ENCODE measurements at regions not wholly inside any gene's neighbourhood (a gene's known extent, or its start where the extent isn't known, plus 50 kb on each side); places are given as distances from the start of the nearest gene placed in this dataset.
A peak's percentile ranks its signal among the peaks of the same experiment; 100 is the strongest.

GRCh38 chr4:99755223-99755944 lies 61.2 kb upstream of the DAPP1 start:
- H2BK5ac ChIP-seq (ENCODE audit: low read depth, low read length, poor library complexity, severe bottlenecking) = no peak overlapping the region
- no peaks in the 10 kb centered on the region for H3K9me3 ChIP-seq (ENCODE audit: control insufficient read depth, insufficient read depth, low read length)
- no peak overlapping the region for H3K27ac ChIP-seq (ENCODE audit: insufficient read depth, low read length)
- no peak overlapping the region for H2BK15ac ChIP-seq (ENCODE audit: low read depth, low read length)
- peaks cover 7% of the 10 kb centered on the region; the same call in 1 of the 2 replicates for H3K4me1 ChIP-seq (ENCODE audit: control insufficient read depth, insufficient read depth, low read length)
- H2AK9ac ChIP-seq (replicated peaks; ENCODE audit: low read depth, low read length, poor library complexity) = no peak overlapping the region
- no peak overlapping the region for H3K4me2 ChIP-seq (ENCODE audit: low read depth, low read length)
- no peak overlapping the region for H2AFZ ChIP-seq (replicated peaks; ENCODE audit: low read length, poor library complexity)
- BruUV-seq (replicated peaks) = no TSS peak
- ChIA-PET CTCF (no interaction called here), POLR2A (ENCODE audit: unreplicated experiment) (no interaction called here)
- dilution Hi-C loops (cut with HindIII; ENCODE audit: low sequenced_read_pairs, unreplicated experiment) = no loop called here
- ATAC-seq (ENCODE audit: low read depth) (peak; percentile 57), DNase-seq (peak; percentile 20)
- no peak overlapping the region for H4K91ac ChIP-seq (ENCODE audit: insufficient read depth, low read depth, low read length)
- H4K8ac ChIP-seq (ENCODE audit: low read depth in 2 of 2, low read length in 2 of 2) = no peak overlapping the region
- no peak overlapping the region for H2BK20ac ChIP-seq (ENCODE audit: low read depth, low read length)
- H3K4me3 ChIP-seq (ENCODE audit: insufficient read depth, low read depth, low read length) = no peak overlapping the region
- in situ Hi-C loops (cut with MboI; ENCODE audit: low sequenced_read_pairs) = no loop called here
- no peak overlapping the region for H3K56ac ChIP-seq (ENCODE audit: extremely low read depth, insufficient read depth, low read length)
- H3K14ac ChIP-seq (replicated peaks; ENCODE audit: low read depth, low read length) = no peak overlapping the region
- 100% methylated on average over 1 of the region's 2 CpGs; no CpG with 5 or more reads in 1 of the 2 experiments for WGBS, 2 experiments (ENCODE audit: extremely low coverage in 2 of 2, insufficient read length in 1 of 2)
- no peak overlapping the region for H4K5ac ChIP-seq (ENCODE audit: low read depth, low read length)
- no peak overlapping the region for H3K23ac ChIP-seq (ENCODE audit: low read depth, low read length)
- H3K27me3 ChIP-seq (ENCODE audit: control insufficient read depth, insufficient read depth, low read length) = no peaks in the 10 kb centered on the region
- no peaks in the 10 kb centered on the region for H4K20me1 ChIP-seq (ENCODE audit: insufficient read depth, low read length)
- H3K4ac ChIP-seq (ENCODE audit: low read depth, low read length) = no peak overlapping the region
- no peaks in the 10 kb centered on the region for H3K36me3 ChIP-seq (ENCODE audit: control insufficient read depth, insufficient read depth, low read length)
- TF ChIP-seq, protein P1, sequence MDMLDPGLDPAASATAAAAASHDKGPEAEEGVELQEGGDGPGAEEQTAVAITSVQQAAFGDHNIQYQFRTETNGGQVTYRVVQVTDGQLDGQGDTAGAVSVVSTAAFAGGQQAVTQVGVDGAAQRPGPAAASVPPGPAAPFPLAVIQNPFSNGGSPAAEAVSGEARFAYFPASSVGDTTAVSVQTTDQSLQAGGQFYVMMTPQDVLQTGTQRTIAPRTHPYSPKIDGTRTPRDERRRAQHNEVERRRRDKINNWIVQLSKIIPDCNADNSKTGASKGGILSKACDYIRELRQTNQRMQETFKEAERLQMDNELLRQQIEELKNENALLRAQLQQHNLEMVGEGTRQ (IDR thresholded peaks at IDR 0.05; ENCODE audit: low read depth, low read length) = no peak
- no peak for TF ChIP-seq RFX5 (IDR thresholded peaks at IDR 0.05; ENCODE audit: low read depth, low read length)
- no peak for TF ChIP-seq POLR2A (IDR thresholded peaks at IDR 0.05; ENCODE audit: low read depth, low read length)
- TF ChIP-seq, protein P2, sequence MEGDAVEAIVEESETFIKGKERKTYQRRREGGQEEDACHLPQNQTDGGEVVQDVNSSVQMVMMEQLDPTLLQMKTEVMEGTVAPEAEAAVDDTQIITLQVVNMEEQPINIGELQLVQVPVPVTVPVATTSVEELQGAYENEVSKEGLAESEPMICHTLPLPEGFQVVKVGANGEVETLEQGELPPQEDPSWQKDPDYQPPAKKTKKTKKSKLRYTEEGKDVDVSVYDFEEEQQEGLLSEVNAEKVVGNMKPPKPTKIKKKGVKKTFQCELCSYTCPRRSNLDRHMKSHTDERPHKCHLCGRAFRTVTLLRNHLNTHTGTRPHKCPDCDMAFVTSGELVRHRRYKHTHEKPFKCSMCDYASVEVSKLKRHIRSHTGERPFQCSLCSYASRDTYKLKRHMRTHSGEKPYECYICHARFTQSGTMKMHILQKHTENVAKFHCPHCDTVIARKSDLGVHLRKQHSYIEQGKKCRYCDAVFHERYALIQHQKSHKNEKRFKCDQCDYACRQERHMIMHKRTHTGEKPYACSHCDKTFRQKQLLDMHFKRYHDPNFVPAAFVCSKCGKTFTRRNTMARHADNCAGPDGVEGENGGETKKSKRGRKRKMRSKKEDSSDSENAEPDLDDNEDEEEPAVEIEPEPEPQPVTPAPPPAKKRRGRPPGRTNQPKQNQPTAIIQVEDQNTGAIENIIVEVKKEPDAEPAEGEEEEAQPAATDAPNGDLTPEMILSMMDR (conservative IDR thresholded peaks at IDR 0.05; ENCODE audit: low read depth, low read length) = no peak
- no peak for TF ChIP-seq MAFK (IDR thresholded peaks at IDR 0.05; ENCODE audit: low read depth, low read length)
- no peak for TF ChIP-seq MXI1 (IDR thresholded peaks at IDR 0.05; ENCODE audit: borderline replicate concordance, low read depth, low read length)
- TF ChIP-seq NFE2L2 (IDR thresholded peaks at IDR 0.05; ENCODE audit: low read depth, low read length) = no peak
- no peak for TF ChIP-seq SMC3 (IDR thresholded peaks at IDR 0.05; ENCODE audit: low read depth, low read length)
- TF ChIP-seq CEBPB (IDR thresholded peaks at IDR 0.05; ENCODE audit: low read depth, low read length) = no peak
- TF ChIP-seq CHD1 (IDR thresholded peaks at IDR 0.05; ENCODE audit: low read depth, low read length) = no peak
- TF ChIP-seq FOS (IDR thresholded peaks at IDR 0.05; ENCODE audit: low read depth, low read length) = no peak
- no peak for TF ChIP-seq MAZ (IDR thresholded peaks at IDR 0.05; ENCODE audit: borderline replicate concordance, low read depth, low read length)
- TF ChIP-seq BHLHE40 (IDR thresholded peaks at IDR 0.05; ENCODE audit: low read depth, low read length) = no peak
- TF ChIP-seq RCOR1 (IDR thresholded peaks at IDR 0.05; ENCODE audit: insufficient replicate concordance, low read length) = no peak
- H2BK120ac ChIP-seq (ENCODE audit: low read depth, low read length) = no peak overlapping the region
- no peak overlapping the region for H3K18ac ChIP-seq (ENCODE audit: low read depth, low read length)
- intact Hi-C loops (cut with micrococcal nuclease) = loop anchor here (5.0 kb wide), 1 partner anchor 192 kb away; the partner anchor contains the start of gene DNAJB14
- no peak overlapping the region for H2AK5ac ChIP-seq (ENCODE audit: low read depth, low read length)
- no peak overlapping the region for H3K9ac ChIP-seq (ENCODE audit: low read depth, low read length)
- H3K79me1 ChIP-seq (ENCODE audit: low read depth in 1 of 2, low read length in 2 of 2) = no peaks in the 10 kb centered on the region
- no peaks in the 10 kb centered on the region; the same call in 1 of the 2 replicates for H3K9me1 ChIP-seq (ENCODE audit: insufficient read depth, low read length)

Measured in IMR-90 (cell line).